SW480 (cell line): ENCODE measurements at regions not wholly inside any gene's neighbourhood (a gene's known extent, or its start where the extent isn't known, plus 50 kb on each side); places are given as distances from the start of the nearest gene placed in this dataset.
A peak's percentile ranks its signal among the peaks of the same experiment; 100 is the strongest.

ENCODE experiments used
- DNase-seq: peaks from one replicate; pipeline ENCODE4 v3.0.0-alpha.2; 2016; ENCODE audit warnings: low spot score

GRCh38 chr6:104064876-104065275 lies 794.8 kb downstream of the HACE1 start:
- no peak for DNase-seq

GRCh38 chr6:104050455-104050854 lies 809.3 kb downstream of the HACE1 start:
- DNase-seq, result no peak

GRCh38 chr6:104046426-104046825 lies 813.3 kb downstream of the HACE1 start:
- DNase-seq, result no peak

DNA sequence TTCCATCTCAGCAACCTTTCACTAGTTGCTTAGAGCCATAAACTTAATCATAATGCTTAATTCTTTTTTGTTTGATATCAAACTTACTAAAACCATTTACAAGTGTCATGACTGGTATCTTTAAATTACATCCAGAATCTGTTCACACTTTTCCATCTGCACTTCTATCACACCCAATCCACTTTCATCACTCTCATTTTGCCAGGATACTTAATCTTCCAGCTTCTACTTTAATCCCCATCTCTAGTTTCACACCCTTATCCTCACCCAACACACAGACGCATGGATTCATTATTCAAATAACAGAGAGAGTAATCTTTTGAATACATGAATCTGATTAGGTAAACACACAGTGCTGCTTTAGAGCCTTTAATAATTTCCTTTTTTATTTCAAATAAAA lies 828.4 kb downstream of the HACE1 start:
- no peak for DNase-seq

- DNase-seq, result no peak
These were observed 837.6 kb downstream of the HACE1 start for GRCh38 chr6:104022126-104022525.

DNA sequence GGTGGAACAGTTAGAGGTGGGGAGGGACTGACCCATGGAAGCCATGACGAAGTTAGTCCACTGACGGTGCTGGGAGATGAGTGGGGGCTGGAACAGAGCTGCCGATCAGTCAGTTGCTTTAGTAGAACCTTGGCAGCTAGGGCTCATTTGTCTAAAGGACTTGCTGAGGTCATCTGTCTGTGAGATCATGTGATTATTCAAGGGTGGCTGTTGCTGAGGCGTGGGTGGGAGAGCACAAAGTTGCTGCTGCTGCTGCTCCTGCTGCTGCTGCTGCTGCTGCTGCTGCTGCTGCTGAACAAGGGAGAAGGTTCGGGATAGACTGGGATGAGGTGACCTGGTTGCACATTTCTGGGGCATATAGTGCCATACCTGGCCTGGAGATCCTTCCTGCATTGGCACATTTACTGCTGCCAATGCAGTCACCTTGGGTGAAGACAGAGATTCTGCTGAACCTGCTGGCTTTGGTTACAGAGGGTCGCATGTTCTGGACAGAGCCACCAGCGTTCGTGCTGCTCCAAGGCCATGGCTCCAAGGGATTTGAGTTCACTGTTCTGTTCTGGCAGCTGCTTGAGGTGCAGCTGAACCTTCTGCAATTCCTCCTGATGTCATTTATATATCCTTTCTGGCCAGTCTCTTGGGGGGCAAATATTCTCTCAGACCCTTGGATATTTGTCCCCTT lies 840.5 kb downstream of the HACE1 start:
- no peak for DNase-seq

GRCh38 chr6:104017410-104018381 lies 842.0 kb downstream of the HACE1 start:
- DNase-seq, result no peak

GRCh38 chr6:104014163-104014959 lies 845.4 kb downstream of the HACE1 start:
- no peak for DNase-seq

GRCh38 chr6:104013312-104013971 lies 846.3 kb downstream of the HACE1 start:
- no peak for DNase-seq

DNA sequence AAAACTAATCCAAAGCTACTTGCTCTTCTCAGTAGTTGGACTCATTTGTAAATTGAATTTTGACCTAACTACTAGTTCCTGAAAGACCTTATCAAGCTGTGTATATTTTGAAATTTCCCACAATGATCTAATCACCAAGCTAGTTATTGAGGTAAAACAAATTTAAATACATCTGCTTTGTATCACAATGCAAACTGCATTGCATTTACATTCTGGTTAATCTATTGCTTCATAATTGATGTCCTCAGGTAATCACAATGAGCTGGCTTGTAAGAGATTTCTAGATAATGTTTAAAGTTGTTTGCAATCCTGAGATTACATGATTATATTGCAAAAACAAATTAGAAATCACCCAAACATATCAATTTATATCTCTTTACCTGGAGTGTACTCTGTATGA lies 848.8 kb downstream of the HACE1 start:
- DNase-seq, result no peak

- no peak for DNase-seq
These were observed 855.8 kb downstream of the HACE1 start for GRCh38 chr6:104003803-104004516.

GRCh38 chr6:103995571-103995970 lies 864.1 kb downstream of the HACE1 start:
- DNase-seq, result no peak

DNA sequence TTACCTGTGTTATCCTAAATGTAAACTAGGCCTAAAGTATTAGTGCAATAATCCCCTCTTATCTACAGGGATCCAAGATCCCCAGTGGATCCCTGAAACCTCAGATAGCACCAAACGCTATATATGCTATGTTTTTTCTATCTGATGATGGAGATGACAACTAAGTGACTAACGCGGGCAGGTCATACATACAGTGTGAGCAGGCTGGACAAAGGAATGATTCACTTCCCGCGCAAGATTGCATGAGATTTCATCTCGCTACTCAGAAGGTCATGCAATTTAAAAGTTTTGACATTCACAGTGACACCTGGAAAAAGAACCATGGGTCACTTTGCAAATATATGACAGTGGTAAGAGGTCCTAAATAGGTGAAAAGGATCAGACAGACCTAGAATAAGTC lies 875.9 kb downstream of the HACE1 start:
- DNase-seq, result peak; percentile 1

GRCh38 chr6:103983011-103983410 lies 876.7 kb downstream of the HACE1 start:
- no peak for DNase-seq

DNA sequence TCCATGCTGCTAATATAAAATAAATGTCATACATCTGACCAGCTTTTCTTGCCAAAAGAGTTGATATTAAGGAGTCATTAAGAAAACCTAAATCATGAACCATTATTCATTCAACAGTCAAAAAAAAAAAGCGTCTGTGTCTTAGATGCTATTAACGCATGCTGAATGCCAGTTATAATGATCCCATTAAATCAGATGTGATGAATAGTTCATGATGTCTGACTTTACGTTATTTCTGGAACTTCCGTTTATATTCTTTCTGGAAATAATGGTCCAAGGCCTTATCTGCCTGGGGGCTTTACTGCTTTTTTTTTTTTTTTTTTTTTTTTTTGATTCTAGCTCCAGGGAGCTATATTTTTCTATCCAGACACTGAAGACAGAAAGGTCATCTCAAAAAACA lies 877.1 kb downstream of the HACE1 start:
- no peak for DNase-seq

- no peak for DNase-seq
These were observed 880.4 kb downstream of the HACE1 start for GRCh38 chr6:103979308-103979707.

GRCh38 chr6:103937389-103937788 lies 922.3 kb downstream of the HACE1 start:
- DNase-seq, result no peak

DNA sequence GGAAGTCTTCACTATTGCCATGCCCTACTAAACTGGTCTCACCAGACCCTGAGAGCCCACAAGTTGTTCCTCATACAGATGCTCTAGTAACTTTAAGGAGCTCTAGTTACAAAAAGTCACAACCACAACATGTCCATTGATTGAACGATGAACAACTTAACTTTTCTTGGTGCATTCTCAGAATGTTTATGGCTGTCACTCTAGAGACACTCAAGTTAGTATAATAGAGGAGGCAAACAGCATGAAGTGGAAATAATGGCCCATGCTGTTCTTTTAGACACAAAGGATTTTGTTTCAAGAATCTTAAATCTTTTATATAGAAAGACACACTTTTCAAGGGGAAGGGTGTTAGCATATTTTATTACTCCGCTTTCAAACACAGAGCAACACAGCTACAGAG lies 934.4 kb downstream of the HACE1 start:
- no peak for DNase-seq

DNA sequence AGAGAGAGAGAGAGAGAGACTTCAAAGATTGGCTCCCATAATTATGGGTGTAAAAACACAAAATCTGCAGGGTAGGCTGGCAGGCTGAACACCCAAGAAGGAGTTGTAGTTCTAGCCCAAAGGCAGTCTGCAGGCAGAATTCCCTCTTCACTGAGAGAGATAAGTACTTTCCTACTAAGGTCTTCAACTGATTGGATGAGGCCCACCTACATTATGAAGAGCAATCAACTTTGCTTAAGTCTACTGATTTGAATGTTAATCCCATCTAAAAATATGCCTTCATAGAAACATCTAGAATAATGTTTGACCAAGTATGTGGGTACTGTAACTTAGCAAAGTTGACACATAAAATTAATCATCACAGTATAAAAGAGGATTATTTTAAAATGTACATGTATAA lies 949.7 kb downstream of the HACE1 start:
- no peak for DNase-seq

DNA sequence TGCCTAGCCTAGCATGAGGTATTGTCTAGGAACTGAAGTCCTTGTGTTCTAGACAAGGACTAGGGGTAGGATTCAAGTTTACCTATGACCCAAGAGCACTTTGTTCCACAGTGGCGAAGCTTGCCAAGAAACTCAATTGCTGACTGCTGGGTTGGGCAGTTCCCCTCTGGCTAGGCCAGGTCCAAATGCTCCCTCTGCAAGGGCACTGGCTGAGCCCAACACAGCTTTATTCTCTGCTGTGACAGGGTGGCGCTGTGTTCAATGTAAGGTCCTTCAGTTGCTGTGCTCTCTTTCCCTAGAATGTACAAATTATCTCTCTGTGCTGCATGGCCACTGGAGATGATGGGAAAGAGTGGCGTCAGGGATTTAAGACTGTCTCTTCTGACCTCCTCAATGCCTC lies 950.8 kb downstream of the HACE1 start:
- DNase-seq, result no peak

DNA sequence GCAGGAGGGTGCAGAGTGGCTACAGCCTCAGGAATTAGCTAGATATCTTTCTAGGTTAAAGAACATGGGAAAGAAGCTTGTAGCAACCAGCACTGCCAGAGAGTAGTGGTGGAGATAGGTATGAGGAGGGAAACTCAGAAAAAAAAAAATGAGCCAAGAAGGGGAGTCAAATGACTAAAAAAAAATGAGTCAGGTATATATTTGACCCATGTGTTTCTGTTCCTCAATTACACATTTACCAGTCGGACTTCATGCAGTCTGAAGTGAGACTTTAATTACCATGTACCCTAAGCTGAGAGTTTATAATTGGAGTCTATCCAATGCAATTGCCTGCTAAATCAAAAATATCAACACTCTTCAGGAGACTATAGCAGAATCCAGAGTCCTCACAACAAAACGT lies 964.6 kb downstream of the HACE1 start:
- no peak for DNase-seq
